ENCODE measurements at regions not wholly inside any gene's neighbourhood (a gene's known extent, or its start where the extent isn't known, plus 50 kb on each side); places are given as distances from the start of the nearest gene placed in this dataset.

DNA sequence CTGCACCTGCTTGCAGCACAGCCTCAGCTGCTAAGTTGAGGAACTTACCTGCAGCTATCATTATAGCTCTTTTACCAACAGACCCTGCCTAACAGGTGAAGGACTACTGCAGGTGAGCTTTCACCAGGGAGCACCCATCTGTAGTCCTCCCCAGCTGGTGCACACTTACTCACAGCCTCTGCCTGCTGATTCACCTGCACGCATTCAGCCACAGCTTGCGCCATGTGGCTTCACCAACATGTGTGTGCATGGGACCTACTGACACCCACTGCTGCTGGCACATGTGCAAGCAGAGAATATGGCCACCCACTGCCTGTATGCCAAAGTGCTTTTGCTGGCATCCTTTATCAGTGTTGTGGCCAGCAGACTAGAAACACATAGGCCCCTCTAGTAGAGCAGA is 146.7 kb upstream of the KLHL4 start:
- ChIA-PET CTCF (no interaction called here), POLR2A (no interaction called here)
- intact Hi-C loops (cut with micrococcal nuclease): no loop called here

DNA sequence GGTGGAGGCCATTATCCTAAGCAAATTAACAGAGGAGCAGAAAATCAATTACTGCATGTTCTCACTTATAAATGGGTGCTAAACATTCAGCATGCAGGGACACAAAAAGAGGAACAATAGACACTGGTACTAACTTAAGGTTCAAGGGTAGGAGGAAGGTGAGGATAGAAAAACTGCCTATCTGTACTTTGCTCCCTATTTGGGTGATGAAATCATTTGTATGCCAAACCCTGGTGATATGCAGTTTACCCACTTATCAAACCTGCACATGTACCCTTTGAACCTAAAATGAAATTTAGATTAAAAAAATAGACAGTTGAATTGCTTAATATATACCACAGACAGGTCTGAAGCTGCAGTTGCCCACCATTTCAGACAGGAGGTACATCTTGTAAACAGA is 143.3 kb upstream of the KLHL4 start:
- no peak for DNase-seq (ENCODE audit: unreplicated experiment)
- Mint-ChIP-seq H3K27me3 (ENCODE audit: insufficient read depth, unreplicated experiment) (peaks cover 41% of the 10 kb centered on the region), H3K9me3 (ENCODE audit: unreplicated experiment) (no peaks in the 10 kb centered on the region), H3K36me3 (ENCODE audit: insufficient read depth, unreplicated experiment) (no peaks in the 10 kb centered on the region), H3K27ac (ENCODE audit: low read depth, unreplicated experiment) (no peak overlapping the region), H3K4me3 (ENCODE audit: unreplicated experiment) (no peak overlapping the region), H3K4me1 (ENCODE audit: insufficient read depth, unreplicated experiment) (no peaks in the 10 kb centered on the region)
- TF ChIP-seq, protein P1, sequence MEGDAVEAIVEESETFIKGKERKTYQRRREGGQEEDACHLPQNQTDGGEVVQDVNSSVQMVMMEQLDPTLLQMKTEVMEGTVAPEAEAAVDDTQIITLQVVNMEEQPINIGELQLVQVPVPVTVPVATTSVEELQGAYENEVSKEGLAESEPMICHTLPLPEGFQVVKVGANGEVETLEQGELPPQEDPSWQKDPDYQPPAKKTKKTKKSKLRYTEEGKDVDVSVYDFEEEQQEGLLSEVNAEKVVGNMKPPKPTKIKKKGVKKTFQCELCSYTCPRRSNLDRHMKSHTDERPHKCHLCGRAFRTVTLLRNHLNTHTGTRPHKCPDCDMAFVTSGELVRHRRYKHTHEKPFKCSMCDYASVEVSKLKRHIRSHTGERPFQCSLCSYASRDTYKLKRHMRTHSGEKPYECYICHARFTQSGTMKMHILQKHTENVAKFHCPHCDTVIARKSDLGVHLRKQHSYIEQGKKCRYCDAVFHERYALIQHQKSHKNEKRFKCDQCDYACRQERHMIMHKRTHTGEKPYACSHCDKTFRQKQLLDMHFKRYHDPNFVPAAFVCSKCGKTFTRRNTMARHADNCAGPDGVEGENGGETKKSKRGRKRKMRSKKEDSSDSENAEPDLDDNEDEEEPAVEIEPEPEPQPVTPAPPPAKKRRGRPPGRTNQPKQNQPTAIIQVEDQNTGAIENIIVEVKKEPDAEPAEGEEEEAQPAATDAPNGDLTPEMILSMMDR (IDR thresholded peaks at IDR 0.05; ENCODE audit: unreplicated experiment): no peak
- BruUV-seq (replicated peaks): no TSS peak
- ChIA-PET POLR2A (no interaction called here), CTCF (no interaction called here)
- intact Hi-C loops (cut with micrococcal nuclease): no loop called here

More for the DNA sequence above, 146.7 kb upstream of the KLHL4 start:
- Mint-ChIP-seq H3K27ac (ENCODE audit: low read depth, unreplicated experiment) (no peak overlapping the region), H3K4me1 (ENCODE audit: insufficient read depth, unreplicated experiment) (no peaks in the 10 kb centered on the region), H3K27me3 (ENCODE audit: insufficient read depth, unreplicated experiment) (peaks cover 27% of the 10 kb centered on the region), H3K4me3 (ENCODE audit: unreplicated experiment) (no peak overlapping the region), H3K9me3 (ENCODE audit: unreplicated experiment) (no peaks in the 10 kb centered on the region), H3K36me3 (ENCODE audit: insufficient read depth, unreplicated experiment) (no peaks in the 10 kb centered on the region)
- no TSS peak for BruUV-seq (replicated peaks)
- TF ChIP-seq, protein P1 (IDR thresholded peaks at IDR 0.05; ENCODE audit: unreplicated experiment): no peak
- no peak for DNase-seq (ENCODE audit: unreplicated experiment)

DNA sequence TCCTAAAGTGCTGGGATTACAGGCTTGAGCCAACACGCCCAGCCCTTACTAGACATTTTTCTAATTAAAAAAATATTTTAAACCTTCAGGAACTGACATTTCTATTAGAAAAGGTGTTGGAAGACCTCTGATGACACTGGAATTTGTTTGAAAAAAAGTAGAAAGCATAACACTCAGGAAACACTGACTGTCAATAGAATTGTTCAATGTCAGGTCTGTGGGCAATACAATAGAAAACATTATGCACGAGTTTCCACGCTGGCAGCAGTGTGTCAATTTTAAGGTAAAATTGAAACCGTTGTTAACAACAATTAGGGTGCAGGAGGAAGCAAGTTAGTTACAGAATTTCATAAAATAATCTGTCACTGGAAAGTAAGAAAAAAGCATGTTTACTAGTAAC is 140.7 kb upstream of the KLHL4 start:
- DNase-seq (ENCODE audit: unreplicated experiment): no peak
- no TSS peak for BruUV-seq (replicated peaks)
- Mint-ChIP-seq H3K9me3 (ENCODE audit: unreplicated experiment) (no peaks in the 10 kb centered on the region), H3K27ac (ENCODE audit: low read depth, unreplicated experiment) (no peak overlapping the region), H3K4me1 (ENCODE audit: insufficient read depth, unreplicated experiment) (no peaks in the 10 kb centered on the region), H3K4me3 (ENCODE audit: unreplicated experiment) (no peak overlapping the region), H3K27me3 (ENCODE audit: insufficient read depth, unreplicated experiment) (peaks cover 37% of the 10 kb centered on the region), H3K36me3 (ENCODE audit: insufficient read depth, unreplicated experiment) (no peaks in the 10 kb centered on the region)
- intact Hi-C loops (cut with micrococcal nuclease): no loop called here
- POLR2A ChIA-PET: no interaction called here
- TF ChIP-seq, protein P1 (IDR thresholded peaks at IDR 0.05; ENCODE audit: unreplicated experiment): no peak
- CTCF ChIA-PET: no interaction called here

DNA sequence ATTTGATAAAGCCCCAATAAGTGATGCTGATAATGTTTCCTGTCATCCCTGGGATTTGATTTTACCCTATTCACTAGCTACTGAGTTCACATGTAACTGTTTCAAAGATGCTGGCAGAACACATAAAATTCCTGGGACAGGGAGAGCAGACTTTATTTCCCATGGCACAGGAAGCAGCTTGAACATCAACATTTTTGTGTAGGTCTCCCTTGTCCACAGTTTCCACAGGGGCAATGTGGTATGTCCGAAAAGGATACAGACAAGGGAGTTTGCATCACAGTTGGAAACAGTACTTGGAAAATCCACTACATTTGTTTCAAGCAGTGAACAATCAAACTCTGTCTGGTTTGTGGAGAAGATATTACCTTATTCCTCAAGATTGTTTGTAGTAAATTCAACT is 129.2 kb upstream of the KLHL4 start:
- Mint-ChIP-seq H3K4me3 (ENCODE audit: unreplicated experiment) (no peak overlapping the region), H3K36me3 (ENCODE audit: insufficient read depth, unreplicated experiment) (no peaks in the 10 kb centered on the region), H3K9me3 (ENCODE audit: unreplicated experiment) (no peaks in the 10 kb centered on the region), H3K27me3 (ENCODE audit: insufficient read depth, unreplicated experiment) (peaks cover 19% of the 10 kb centered on the region), H3K4me1 (ENCODE audit: insufficient read depth, unreplicated experiment) (no peaks in the 10 kb centered on the region), H3K27ac (ENCODE audit: low read depth, unreplicated experiment) (no peak overlapping the region)
- intact Hi-C loops (cut with micrococcal nuclease): no loop called here
- no peak for DNase-seq (ENCODE audit: unreplicated experiment)
- no TSS peak for BruUV-seq (replicated peaks)
- TF ChIP-seq, protein P1 (IDR thresholded peaks at IDR 0.05; ENCODE audit: unreplicated experiment): no peak
- ChIA-PET CTCF (no interaction called here), POLR2A (no interaction called here)
